ENCODE measurements at regions not wholly inside any gene's neighbourhood (a gene's known extent, or its start where the extent isn't known, plus 50 kb on each side); places are given as distances from the start of the nearest gene placed in this dataset.

DNA sequence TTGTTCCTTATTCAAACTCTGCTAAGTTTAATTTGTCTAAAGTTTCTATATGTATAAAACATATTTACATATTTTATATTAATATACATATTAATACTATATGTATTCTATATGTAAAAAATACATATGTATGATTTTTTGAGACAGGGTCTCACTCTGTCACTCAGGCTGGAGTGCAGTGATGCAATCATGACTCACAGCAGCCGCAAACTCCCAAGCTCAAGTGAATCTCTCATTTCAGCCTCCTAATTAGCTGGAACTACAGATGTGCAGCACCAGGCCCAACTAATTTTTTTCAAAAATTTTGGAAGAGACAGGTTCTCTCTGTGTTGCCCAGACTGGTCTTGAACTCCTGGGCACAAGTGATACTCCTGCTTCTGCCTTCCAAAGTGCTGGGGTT is 684.9 kb downstream of the TRAM1L1 start:
- TF ChIP-seq EZH2phosphoT487 (IDR thresholded peaks at IDR 0.05; ENCODE audit: insufficient read depth, low read depth) = no peak
- no peak for TF ChIP-seq EZH2 (IDR thresholded peaks at IDR 0.05; ENCODE audit: insufficient read depth, poor library complexity, severe bottlenecking)

All from GM23248 (cell line).